Dedifferentiated amniotic fluid mesenchymal stem cell (primary cell): ENCODE measurements at regions not wholly inside any gene's neighbourhood (a gene's known extent, or its start where the extent isn't known, plus 50 kb on each side); places are given as distances from the start of the nearest gene placed in this dataset.

Experiments used
- DNase-seq: peaks from one replicate; pipeline ENCODE4 v3.0.0-alpha.2; 2016; ENCODE audit errors: extremely low spot score

GRCh38 chr17:77379065-77379428 is 238.3 kb downstream of the SEC14L1 start:
- DNase-seq: no peak

- DNase-seq: no peak
Measured at GRCh38 chr17:77379832-77380231, 239.1 kb downstream of the SEC14L1 start.

GRCh38 chr17:77380395-77381184 is 239.8 kb downstream of the SEC14L1 start:
- DNase-seq: no peak

- no peak for DNase-seq
Measured at GRCh38 chr17:77381185-77381700, 240.5 kb downstream of the SEC14L1 start.

- no peak for DNase-seq
Measured at GRCh38 chr17:77381731-77382130, 241.0 kb downstream of the SEC14L1 start.

- DNase-seq: no peak
Measured at GRCh38 chr17:77382356-77382911, 241.7 kb downstream of the SEC14L1 start.

GRCh38 chr17:77382966-77383612 is 242.3 kb downstream of the SEC14L1 start:
- DNase-seq: peak; percentile 71

GRCh38 chr17:77383613-77384608 is 243.1 kb downstream of the SEC14L1 start:
- no peak for DNase-seq

GRCh38 chr17:77385750-77386501 is 245.2 kb downstream of the SEC14L1 start:
- no peak for DNase-seq

GRCh38 chr17:77386502-77387192 is 245.9 kb downstream of the SEC14L1 start:
- DNase-seq: no peak

GRCh38 chr17:77387891-77388290 is 247.1 kb downstream of the SEC14L1 start:
- no peak for DNase-seq

GRCh38 chr17:77388384-77389306 is 247.9 kb downstream of the SEC14L1 start:
- no peak for DNase-seq

GRCh38 chr17:77390870-77391269 is 250.1 kb downstream of the SEC14L1 start:
- DNase-seq: no peak

GRCh38 chr17:77391668-77392375 is 251.1 kb downstream of the SEC14L1 start:
- peak; percentile 97 for DNase-seq

GRCh38 chr17:77392376-77393273 is 251.9 kb downstream of the SEC14L1 start:
- DNase-seq: no peak

- DNase-seq: no peak
Measured at GRCh38 chr17:77393274-77393600, 252.5 kb downstream of the SEC14L1 start.

GRCh38 chr17:77393867-77394539 is 253.2 kb downstream of the SEC14L1 start:
- no peak for DNase-seq
